Small intestine (tissue), 7 donors: ENCODE measurements at regions not wholly inside any gene's neighbourhood (a gene's known extent, or its start where the extent isn't known, plus 50 kb on each side); places are given as distances from the start of the nearest gene placed in this dataset.

Experiments
- DNase-seq, 2 donors: peaks; one replicate each; pipeline versions ENCODE4 v3.0.0 to v3.0.0-alpha.2; 2013
- FAIRE-seq: peaks from 2 replicates; lab custom pipeline; 2012; peaks lifted over from hg19 to GRCh38; lab: Jason Lieb, UNC
- H3K27ac ChIP-seq, 3 donors: one replicate each; pipeline ENCODE4 v1.5.1; 2013; ENCODE audit warnings: low read length in 2 of 3, mild to moderate bottlenecking in 2 of 3, control low read depth in 1 of 3, inconsistent platforms in 1 of 3, low read depth in 1 of 3, moderate library complexity in 1 of 3
- H3K27me3 ChIP-seq, 3 donors: one replicate each; pipeline ENCODE4 v1.6.1; 2013; ENCODE audit warnings: low read length in 3 of 3, inconsistent platforms in 1 of 3; ENCODE audit not compliant: control insufficient read depth in 3 of 3, insufficient read depth in 3 of 3
- H3K36me3 ChIP-seq, 3 donors: one replicate each; pipeline ENCODE4 v1.6.1; 2013; ENCODE audit warnings: low read length in 3 of 3, inconsistent platforms in 1 of 3, low read depth in 1 of 3, mild to moderate bottlenecking in 1 of 3, moderate library complexity in 1 of 3; ENCODE audit not compliant: control insufficient read depth in 3 of 3, insufficient read depth in 2 of 3
- H3K4me1 ChIP-seq, 3 donors: one replicate each; pipeline ENCODE4 v1.6.1; 2013; ENCODE audit warnings: low read length in 2 of 3, inconsistent platforms in 1 of 3, low read depth in 1 of 3, mild to moderate bottlenecking in 1 of 3, moderate library complexity in 1 of 3; ENCODE audit not compliant: control insufficient read depth in 3 of 3, insufficient read depth in 2 of 3
- H3K4me3 ChIP-seq, 3 donors: one replicate each; pipeline ENCODE4 v1.5.1; 2013; ENCODE audit warnings: low read length in 3 of 3, control low read depth in 1 of 3, inconsistent platforms in 1 of 3, low read depth in 1 of 3, mild to moderate bottlenecking in 1 of 3, moderate library complexity in 1 of 3
- H3K9me3 ChIP-seq, 2 donors: one replicate each; pipeline ENCODE4 v1.6.1; 2013; ENCODE audit warnings: low read depth in 1 of 2, low read length in 1 of 2; ENCODE audit not compliant: control insufficient read depth in 2 of 2, insufficient read depth in 1 of 2
- WGBS, 3 donors: extraction: QIAGEN DNeasy Blood & Tissue Kit; methylation state at CpG; one replicate each; pipeline ENCODE4 v1.1.7; 2013; 5-methylcytosine and 5-hydroxymethylcytosine counted together
- donor health status: healthy with polysubstance abuse.
- donor health status: control.
- donor health status: control.
- donor health status: Bipolar disorder and iron deficiency.
- donor health status: healthy.

DNA sequence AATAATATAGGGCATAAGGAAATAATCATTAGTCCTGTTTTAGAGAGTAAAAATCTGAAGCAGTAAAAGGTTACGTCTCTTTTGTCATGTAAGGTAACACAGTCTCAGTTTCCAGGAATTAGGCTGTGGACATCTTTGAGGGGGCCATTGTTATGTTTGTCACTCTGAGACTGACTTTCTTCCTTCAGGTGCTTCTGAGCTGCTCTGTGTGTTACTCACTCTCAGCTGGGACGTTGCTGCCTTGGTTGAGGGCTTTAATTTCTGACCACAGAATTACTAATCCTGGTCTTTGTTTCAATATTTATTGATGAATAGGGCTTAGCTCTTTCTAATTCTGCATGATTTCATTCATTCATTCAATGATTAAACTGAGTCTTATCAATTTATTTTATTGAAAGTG is 55.9 kb upstream of the SLC38A11 start:
- H3K4me1 ChIP-seq, result no peaks in the 10 kb centered on the region
- H3K36me3 ChIP-seq, result no peaks in the 10 kb centered on the region
- no peak for DNase-seq
- H3K4me3 ChIP-seq, result no peak overlapping the region
- FAIRE-seq, result no peak
- WGBS, 3 donors, result 64 to 83% (median 75%) methylated on average over 2 of the region's 2 CpGs
- no peak overlapping the region for H3K27ac ChIP-seq
- no peaks in the 10 kb centered on the region for H3K9me3 ChIP-seq
- H3K27me3 ChIP-seq, result no peaks in the 10 kb centered on the region

- Histone ChIP-seq H3K36me3 (no peaks in the 10 kb centered on the region), H3K9me3 (no peaks in the 10 kb centered on the region), H3K27me3 (no peaks in the 10 kb centered on the region), H3K4me3 (no peak overlapping the region), H3K27ac (no peak overlapping the region), H3K4me1 (no peaks in the 10 kb centered on the region)
- FAIRE-seq (no peak), DNase-seq (no peak)
- WGBS, 3 donors, result 95 to 96% (median 95%) methylated on average over 1 of the region's 1 CpG
Measured at GRCh38 chr2:165010556-165010955, 55.2 kb upstream of the SLC38A11 start.

GRCh38 chr2:165009466-165009865 is 54.1 kb upstream of the SLC38A11 start:
- WGBS, 3 donors, result 61 to 81% (median 71%) methylated on average over 1 of the region's 1 CpG
- FAIRE-seq (no peak), DNase-seq (no peak)
- no peaks in the 10 kb centered on the region for H3K9me3 ChIP-seq
- H3K36me3 ChIP-seq, result no peaks in the 10 kb centered on the region
- no peaks in the 10 kb centered on the region for H3K27me3 ChIP-seq
- no peaks in the 10 kb centered on the region for H3K4me1 ChIP-seq
- no peak overlapping the region for H3K4me3 ChIP-seq
- H3K27ac ChIP-seq, result no peak overlapping the region

- DNase-seq, result peak in 1 of 2 donors; percentile 11
- 68 to 79% (median 70%) methylated on average over 3 of the region's 3 CpGs for WGBS, 3 donors
Measured at GRCh38 chr2:165008730-165009315, 53.5 kb upstream of the SLC38A11 start.

DNA sequence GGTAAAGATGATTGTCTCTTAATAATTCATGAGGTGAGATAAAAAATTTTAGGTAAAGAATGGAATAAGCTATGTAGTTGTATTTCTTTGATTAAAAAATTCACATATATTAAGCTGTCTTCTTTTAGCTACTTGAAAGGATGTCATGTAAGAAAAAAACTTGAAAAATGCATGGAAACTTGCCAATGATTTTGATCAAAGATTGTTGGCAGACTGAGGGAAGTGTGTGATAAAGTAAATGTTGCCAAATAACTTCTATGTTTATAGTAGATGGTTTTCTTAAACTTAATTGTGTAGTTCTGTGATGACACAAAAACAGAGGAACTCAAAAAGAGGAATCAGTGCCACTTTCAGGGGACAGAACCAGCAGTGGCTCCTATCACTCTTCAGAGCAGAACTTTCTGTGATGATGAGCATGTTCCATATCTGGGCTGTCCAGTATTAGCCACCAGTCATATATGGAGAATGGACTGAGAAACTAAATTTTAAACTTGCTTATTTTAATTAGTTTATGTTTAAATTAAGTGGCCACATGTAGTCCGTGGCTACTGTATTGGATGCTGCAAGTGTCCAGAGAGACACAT is 51.9 kb upstream of the SLC38A11 start:
- DNase-seq (no peak), FAIRE-seq (no peak)
- Histone ChIP-seq H3K4me1 (no peaks in the 10 kb centered on the region), H3K27ac (no peak overlapping the region), H3K4me3 (no peak overlapping the region), H3K27me3 (no peaks in the 10 kb centered on the region), H3K9me3 (no peaks in the 10 kb centered on the region), H3K36me3 (no peaks in the 10 kb centered on the region)
- 73 to 90% (median 81%) methylated on average over 1 of the region's 1 CpG for WGBS, 3 donors

More at GRCh38 chr2:165008730-165009315, 53.5 kb upstream of the SLC38A11 start:
- no peak overlapping the region for H3K27ac ChIP-seq
- no peaks in the 10 kb centered on the region for H3K9me3 ChIP-seq
- no peak overlapping the region for H3K4me3 ChIP-seq
- no peaks in the 10 kb centered on the region for H3K36me3 ChIP-seq
- no peaks in the 10 kb centered on the region for H3K4me1 ChIP-seq
- no peaks in the 10 kb centered on the region for H3K27me3 ChIP-seq
- no peak for FAIRE-seq
